GM20000 (cell line): ENCODE measurements at regions not wholly inside any gene's neighbourhood (a gene's known extent, or its start where the extent isn't known, plus 50 kb on each side); places are given as distances from the start of the nearest gene placed in this dataset.

Experiments used
- DNase-seq: peaks from one replicate; pipeline ENCODE4 v3.0.0; 2012; ENCODE audit warnings: low spot score
- CTCF ChIP-seq: IDR thresholded peaks from 2 replicates; pipeline ENCODE4 v1.5.1; 2012; ENCODE audit warnings: mild to moderate bottlenecking, control low read depth; ENCODE audit errors: extremely low read depth, missing control alignments

GRCh38 chr5:68489556-68489955 is 274.0 kb downstream of the PIK3R1 start:
- TF ChIP-seq CTCF: no peak
- DNase-seq: no peak

GRCh38 chr5:68490406-68490805 is 274.9 kb downstream of the PIK3R1 start:
- no peak for TF ChIP-seq CTCF
- no peak for DNase-seq

GRCh38 chr5:68494771-68495170 is 279.2 kb downstream of the PIK3R1 start:
- TF ChIP-seq CTCF: no peak
- DNase-seq: no peak

- TF ChIP-seq CTCF: no peak
- no peak for DNase-seq
Observed at GRCh38 chr5:68499987-68500386, 284.4 kb downstream of the PIK3R1 start.

GRCh38 chr5:68500813-68501212 is 285.3 kb downstream of the PIK3R1 start:
- no peak for TF ChIP-seq CTCF

GRCh38 chr5:68502531-68502930 is 287.0 kb downstream of the PIK3R1 start:
- no peak for DNase-seq
- TF ChIP-seq CTCF: no peak

More at GRCh38 chr5:68500813-68501212, 285.3 kb downstream of the PIK3R1 start:
- no peak for DNase-seq

GRCh38 chr5:68504306-68504705 is 288.8 kb downstream of the PIK3R1 start:
- no peak for DNase-seq
- TF ChIP-seq CTCF: no peak
